G401 (cell line): ENCODE measurements at regions not wholly inside any gene's neighbourhood (a gene's known extent, or its start where the extent isn't known, plus 50 kb on each side); places are given as distances from the start of the nearest gene placed in this dataset.

Source experiments
- DNase-seq: peaks from one replicate; pipeline ENCODE4 v3.0.0-alpha.2; 2015; ENCODE audit warnings: low spot score
- in situ Hi-C: cut with HindIII; loops from 2 replicates; pipeline ENCODE4 v1.10.0; 2016; ENCODE audit warnings: low sequenced_read_pairs, mixed read lengths

DNA sequence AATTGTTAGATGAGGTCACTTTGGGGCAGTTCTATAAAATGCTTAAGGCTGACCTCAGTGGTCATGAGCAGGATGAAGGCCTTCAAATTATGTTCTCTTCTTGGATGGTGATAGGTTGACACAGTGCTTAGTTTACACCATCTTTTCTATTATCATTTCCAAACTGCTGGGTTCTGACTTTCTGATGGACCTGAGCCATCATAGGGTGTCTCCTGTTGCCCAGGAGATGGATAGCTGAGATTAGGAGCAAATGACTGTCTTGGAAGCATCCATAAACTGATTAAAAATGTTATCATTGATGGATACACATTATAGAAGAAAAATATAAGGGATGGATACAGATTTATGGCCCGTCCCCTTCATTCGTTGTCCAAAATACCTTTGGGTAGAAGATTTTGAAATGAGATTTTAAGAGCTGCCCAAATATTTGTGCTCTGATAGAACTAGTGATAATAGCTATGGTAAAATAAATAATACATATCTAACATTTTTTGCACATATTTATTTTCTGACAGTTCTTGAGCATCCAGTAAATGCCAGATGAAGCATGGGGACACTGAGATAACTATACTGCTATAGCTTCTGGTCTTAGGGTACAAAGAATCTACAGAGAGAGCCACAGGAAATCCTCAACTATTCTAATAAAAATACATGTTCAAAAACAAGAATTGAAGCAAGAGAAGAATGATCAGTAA, 839.4 kb upstream of the LCORL start:
- in situ Hi-C loops = no loop called here
- no peak for DNase-seq

DNA sequence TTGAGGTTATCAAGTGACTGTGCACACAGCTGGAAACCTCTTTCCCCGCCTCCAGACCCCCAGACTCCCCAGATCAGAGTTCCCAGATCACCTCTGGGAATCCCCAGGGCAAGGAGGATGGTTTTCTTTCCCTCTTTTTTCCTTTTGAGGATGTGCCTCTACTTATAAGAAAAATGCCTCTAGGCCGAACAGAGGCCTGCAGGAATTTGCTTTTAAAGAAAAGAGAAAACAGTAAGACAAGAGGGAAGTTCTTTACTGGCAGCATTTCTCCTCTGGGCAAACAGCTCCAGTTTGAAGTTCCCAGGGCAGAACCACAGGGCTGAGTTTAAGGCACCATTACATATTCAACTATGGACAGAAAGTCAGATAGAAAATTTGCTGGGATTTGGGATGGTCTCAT, 837.9 kb upstream of the LCORL start:
- DNase-seq = no peak
- in situ Hi-C loops = no loop called here

DNA sequence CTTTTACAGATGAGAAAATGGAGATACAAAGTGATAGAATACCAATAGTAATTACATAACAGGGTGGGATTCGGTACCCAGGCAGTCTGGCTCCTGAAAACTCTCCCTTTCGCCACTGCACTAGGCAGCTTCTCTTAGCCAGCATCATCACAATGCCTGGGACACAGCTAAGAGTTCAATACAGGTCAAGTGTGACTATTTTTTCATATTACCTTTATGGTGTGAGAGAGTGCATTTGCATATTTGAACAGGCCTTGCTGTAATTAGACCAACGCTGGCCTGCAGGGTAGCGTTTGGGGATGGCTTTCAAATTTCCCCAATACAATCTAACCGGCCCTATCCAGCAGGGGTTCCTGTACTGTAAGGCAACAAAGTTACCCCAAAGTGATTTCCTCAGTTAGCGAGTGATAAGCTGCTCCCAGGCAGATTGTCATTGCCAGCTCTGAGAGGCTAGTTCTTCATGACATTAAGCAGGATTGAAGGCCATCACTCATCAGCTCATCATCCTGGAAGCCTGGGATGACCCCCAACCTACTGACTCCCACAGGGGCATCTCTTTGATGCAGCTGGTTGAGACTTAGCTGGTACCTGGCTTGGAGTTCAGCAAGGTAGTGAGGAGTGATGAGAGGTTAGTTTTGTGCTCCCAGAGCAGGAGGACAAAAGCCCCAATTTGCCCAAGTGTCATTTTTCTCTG, 836.8 kb upstream of the LCORL start:
- no peak for DNase-seq
- in situ Hi-C loops = no loop called here

DNA sequence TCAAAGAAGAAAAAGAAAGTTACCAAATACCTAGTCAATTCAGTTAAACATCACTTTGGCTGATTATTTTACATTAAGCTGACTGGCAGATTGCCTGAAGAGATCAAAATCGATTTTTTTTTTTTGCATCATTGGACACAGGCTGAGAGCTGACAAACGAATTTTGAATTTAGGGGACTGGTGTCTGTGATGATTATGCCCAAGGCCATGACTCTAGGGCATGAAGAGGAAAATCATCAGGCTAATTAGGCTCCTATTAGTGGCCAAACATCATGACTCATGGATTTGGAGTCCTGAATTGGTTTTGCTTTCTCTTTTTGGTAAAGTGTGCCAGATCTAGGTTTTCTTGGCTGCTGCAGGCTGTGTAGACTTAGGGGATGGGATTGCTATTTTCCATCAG, 829.3 kb upstream of the LCORL start:
- in situ Hi-C loops = no loop called here

DNA sequence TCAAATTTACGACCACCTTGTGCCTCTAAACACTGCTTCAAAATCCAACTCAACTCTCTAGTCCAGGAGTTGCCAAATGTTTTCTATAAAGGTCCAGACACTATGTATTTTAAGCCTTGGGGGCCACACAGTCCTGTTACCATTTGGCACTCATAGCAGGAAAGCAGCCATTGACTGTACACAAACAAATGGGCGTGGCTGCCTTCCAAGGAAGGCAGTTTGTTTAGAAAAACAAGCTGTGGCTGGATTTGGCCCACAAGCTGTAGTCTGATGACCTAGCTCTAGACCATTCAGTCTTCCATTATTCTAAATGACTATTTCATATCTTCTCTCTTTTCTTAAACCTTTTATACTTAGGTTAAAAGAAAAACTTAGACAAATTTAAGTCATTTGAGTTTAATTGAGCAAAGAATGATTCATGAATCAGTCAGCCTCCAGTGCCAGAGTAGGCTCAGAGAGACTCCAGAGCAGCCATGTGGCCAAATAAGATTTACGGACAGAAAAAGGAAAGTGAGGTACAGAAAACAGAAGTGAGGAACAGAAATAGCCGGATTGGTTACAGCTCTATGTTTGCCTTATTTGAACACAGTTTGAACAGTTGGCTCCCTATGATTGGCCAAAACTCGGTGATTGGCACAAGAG, 825.8 kb upstream of the LCORL start:
- in situ Hi-C loops = no loop called here
- DNase-seq = no peak

More for the DNA sequence above, 829.3 kb upstream of the LCORL start:
- DNase-seq = no peak

DNA sequence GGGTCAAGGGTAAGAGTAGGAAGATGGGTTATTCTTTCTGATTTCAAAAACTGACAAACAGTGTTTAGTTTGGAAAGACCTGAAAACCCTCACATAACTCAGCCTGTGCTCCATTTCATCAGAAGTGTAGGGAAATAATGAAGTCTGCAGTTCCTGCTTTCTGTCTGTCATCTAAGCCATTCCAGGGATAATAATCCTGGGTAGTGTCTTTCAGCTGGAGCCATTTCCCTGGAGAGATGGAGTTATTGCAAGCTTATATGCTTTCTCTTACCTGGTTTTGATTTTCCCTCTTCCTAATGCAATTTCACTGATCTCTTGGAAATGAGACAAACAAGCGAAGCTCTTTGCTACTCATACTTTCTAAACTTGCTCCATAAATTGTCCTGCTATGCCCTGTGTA, 824.8 kb upstream of the LCORL start:
- in situ Hi-C loops = no loop called here
- no peak for DNase-seq

DNA sequence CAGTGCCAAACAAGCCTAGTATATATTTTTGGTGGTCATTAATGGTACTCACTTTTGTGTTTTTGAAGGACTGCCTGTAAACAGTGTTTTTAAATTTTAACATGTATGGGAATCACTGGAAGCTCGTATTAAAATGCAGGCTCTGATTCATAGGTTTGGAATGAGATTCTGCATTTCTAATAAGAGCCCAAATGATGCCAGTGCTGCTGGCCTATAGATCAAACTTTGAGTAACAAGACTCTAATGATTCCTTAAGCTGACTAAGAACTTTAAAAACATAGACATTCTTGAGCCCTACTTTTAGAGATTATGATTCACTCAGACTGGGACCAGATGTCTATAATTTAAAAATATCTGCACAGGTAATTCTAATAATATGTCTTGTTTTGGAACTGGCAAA, 823.2 kb upstream of the LCORL start:
- in situ Hi-C loops = no loop called here
- DNase-seq = no peak

DNA sequence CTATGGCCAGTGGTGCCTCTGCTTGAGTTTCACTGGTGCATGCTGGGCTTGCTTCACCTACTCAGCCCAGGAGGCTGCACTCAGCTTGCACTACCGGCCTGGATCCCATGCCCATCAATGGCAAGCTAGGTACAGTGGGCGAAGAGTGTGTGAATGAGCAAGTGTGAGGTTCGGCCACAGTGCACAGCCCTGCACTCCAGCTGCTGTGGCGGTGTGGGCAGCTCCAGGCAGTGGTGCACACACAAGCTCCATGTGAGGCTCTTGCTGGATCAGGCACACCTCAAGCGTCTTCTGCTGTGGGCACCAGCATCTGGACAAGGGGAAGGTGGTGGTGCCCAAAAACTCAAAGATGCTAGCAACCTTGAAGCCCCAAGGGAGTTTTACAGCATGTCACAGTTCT, 820.9 kb upstream of the LCORL start:
- in situ Hi-C loops = no loop called here
- DNase-seq = no peak

DNA sequence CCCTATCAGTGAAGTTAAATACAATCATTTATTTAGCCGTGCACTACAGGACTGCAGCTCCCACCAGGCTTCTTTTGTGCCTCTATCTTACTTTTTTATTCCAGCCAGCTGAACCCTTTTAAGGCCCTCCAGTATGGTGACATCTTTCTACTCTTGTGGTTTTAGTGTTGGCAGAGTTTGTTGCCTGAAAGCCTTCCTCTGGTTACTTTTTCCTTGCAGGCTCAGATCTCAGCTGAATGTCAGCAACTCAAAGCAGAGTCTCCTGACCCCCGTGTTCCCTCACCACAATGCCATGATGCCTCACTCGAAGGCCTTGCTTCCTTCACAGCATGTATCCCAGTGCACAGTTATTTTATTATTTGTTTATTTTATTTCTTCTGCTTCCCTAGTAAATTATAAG, 818.9 kb upstream of the LCORL start:
- in situ Hi-C loops = no loop called here
- no peak for DNase-seq

DNA sequence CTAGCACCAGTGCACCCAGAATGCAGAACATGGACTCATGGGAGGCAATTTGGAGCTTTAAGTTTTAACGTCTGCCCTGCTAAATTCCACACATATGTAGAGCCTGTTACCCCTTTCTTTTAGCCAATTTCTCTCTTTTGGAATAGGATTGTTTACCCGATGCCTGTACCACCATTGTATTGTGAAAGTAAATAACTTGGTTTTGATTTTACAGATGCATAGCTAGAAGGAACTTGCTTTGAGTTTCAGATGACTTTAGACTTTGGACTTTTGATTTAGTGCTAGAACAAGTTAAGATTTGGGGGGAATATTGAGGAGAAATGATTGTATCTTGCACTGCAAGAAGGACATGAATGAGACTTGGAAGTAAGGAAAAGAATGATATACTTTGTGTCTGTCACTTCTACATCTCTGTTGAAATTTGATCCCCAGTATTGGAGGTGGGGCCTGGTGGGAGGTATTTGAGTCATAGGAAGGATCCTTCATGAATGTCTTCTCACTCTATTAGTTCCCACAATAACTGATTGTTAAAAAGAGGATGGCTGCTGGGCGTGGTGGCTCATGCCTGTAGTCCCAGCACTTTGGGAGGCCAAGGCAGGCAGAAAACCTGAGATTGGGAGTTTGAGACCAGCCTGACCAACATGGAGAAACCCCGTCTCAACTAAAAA, 794.8 kb upstream of the LCORL start:
- no peak for DNase-seq
- in situ Hi-C loops = no loop called here

DNA sequence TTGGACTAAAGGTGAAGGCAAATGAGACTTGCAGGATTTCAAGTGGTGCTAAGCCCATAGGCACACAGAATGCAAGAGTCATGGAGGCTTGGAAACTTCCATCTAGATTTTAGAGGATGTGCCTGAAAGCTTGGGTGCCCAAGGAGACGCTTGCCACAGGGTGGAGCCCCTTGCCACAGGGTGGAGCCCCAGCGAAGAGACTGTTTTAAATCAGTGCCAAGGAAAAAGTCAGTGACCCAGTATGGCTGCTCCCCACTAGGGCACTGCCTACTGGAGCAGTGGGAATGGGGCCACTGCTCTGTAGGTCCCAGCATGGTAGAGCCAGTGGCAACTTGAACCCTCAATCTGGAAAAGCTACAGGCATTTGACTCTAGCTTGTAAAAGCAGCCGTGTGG, 794.2 kb upstream of the LCORL start:
- DNase-seq = no peak
- in situ Hi-C loops = no loop called here

DNA sequence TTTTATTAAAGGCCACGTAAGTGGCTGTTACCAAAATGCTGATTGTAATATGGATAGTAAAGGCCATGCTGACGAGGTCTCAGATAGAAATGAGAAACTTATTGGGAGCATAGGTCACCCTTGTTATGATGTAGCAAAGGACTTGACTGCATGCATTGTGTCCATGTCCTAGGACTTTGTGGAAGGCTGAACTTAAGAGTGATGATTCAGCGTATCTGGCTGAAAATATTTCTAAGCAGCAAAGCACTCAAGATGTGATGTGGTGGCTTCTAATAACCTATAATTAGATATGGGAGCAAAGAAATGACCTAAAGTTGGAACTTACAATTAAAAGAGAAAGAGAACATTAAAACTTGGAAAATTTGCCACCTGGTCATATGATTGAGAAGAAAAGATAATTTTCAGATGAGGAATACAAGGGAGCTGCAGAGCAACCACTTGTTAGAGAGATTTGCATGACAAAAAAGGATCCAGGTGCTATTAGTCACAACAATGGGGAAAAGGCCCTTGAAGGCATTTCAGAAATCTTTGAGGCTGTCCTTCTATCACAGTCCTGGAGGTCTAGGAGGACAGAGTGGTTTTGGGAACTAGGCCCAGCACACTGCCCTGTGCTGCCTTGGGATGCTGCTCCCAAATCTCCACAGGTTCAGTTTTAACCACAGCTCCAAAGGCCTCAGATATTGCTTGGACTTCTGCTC, 793.7 kb upstream of the LCORL start:
- no peak for DNase-seq
- in situ Hi-C loops = no loop called here

DNA sequence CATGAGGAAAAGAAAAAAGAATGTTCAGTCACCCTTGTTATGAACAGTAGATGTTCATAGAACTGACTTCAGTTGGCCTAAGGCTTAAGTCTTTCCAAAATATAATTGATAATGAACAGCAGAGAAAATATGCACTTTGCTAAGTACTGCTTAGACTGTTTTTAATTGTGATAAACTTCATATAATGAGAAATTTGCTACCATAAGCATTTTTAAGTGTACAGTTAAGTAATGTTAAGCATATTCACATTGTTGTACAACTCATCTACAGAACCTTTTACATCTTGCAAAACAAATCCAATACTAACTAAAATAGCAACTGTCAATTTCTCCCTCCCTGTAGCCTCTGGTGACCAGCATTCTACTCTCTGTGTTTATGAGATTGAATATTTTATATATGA, 792.2 kb upstream of the LCORL start:
- in situ Hi-C loops = no loop called here
- DNase-seq = no peak

DNA sequence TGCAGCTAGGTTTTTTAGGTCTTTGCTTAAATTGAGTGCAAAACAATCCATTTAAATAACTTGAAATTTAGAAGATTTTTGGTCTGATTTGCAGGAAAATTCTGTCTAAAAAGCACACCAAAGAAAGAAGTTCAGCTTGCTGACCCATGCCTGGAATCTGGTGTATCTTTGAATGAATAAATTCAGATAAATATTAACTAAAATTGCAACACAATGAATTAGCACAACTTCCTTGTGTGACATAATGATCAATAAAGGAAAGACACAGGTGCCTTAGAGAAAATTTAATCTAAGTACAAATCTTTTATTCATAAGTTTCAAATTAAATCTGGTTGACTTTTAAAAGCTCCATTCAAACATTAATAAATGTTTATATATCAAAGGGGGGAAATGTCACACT, 791.5 kb upstream of the LCORL start:
- no peak for DNase-seq
- in situ Hi-C loops = no loop called here

DNA sequence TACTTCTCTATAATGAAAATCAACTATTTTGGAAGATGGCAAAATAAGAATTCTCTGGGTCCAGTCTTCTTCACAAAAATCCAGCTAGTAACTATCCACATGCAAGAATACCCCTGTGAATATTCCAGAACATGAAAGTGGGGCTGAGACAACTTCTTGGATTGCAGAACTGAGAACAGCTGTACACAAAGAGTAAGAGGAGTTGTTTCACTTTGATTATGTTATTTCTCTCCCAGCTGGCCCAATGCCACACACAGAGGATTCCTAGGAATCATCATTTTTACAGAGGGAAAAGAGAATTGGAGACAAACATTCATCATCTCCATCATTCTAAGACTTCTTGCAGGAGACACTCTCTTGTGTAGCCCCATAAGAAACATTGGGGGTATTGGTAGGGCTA, 782.2 kb upstream of the LCORL start:
- in situ Hi-C loops = no loop called here
- no peak for DNase-seq

DNA sequence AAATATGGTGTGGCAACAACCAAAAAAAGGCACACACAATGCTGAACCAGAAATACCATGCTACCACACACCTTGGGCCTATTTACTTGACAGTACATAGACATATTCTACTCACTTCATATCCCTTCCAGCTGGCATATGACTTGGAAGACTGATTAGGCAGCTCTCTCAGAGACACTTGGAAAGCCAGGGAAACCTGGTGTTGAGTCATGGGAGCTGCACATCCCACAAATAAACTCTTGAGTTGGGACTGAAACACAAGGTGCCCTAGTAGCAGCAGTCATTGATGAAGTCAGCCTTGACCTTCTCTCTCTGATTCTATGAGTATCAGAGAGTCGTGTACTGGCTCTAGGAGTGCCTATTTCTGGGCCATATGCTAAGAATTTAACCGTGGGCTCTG, 776.6 kb upstream of the LCORL start:
- in situ Hi-C loops = no loop called here
- no peak for DNase-seq

DNA sequence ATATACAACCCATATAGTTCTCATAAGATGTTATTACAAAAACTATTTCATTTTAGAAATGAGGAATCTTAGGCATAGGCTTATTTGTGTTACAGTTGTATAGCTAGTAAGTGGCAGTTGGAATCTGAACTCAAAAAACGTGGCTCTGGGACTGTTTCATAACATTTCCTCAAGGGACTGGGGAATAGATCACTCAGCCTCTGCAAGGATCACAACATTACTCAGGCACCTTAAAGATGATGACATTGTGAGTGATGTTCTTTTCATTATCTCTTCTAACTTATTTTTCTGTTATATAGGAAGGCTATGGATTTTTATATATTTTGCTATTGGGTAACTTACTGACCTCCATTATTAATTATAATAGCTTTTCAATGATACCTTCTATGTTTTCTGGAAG, 774.2 kb upstream of the LCORL start:
- no peak for DNase-seq
- in situ Hi-C loops = no loop called here

DNA sequence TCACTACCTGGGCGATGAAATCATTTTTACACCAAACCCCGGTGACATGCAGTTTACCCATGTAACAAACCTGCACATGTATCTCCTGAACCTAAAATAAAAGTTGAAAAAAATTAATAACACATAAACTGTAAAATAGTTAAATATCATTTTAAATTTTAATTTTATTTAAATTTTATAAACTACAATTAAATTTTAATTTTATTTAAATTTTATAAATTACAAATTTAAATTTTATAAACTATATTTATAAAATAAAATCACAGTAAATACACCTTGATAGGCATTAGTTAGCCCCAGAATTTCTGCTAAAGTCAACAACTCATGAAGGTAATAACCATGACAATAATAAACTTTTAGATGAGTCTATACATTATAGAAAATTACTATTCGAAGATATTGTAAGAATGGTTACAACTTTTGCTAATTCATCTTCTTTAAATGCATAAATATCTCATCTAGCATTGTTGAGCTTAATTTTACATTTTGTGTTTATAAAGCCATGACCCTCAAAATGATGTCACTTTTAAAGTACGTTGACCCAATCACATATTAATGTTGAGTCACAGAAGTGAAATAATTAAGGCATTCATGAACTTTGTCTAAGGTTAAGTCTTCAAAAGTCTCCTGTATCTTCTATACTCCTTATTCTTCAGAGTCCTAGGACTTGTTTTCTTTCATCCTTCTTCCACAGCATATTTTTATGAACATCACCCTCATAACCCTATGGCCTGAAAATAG, 755.8 kb upstream of the LCORL start:
- in situ Hi-C loops = no loop called here
- DNase-seq = no peak

DNA sequence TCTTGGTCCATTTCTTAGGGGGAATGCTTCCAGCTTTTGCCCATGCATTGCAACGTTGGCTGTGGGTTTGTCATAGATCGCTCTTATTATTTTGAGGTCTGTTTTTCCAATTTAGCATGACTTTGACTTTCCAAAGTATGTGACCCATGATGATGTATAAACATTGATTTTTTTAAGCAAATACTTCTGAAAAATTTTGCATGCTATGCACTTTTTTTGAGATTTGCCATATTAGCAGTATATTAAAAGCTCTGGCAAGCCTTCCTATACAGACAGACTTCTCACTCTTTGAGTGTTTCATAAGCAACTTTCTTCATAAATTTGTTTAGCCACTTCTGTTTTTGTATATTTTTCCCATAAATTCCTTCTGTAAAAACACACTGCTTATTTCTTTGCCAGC, 746.4 kb upstream of the LCORL start:
- in situ Hi-C loops = no loop called here
- no peak for DNase-seq
